SH-SY5Y (cell line): ENCODE measurements at regions not wholly inside any gene's neighbourhood (a gene's known extent, or its start where the extent isn't known, plus 50 kb on each side); places are given as distances from the start of the nearest gene placed in this dataset.

Experiments used
- GATA2 ChIP-seq: IDR thresholded peaks from 2 replicates; pipeline ENCODE4 v1.6.1; 2011; ENCODE audit warnings: mild to moderate bottlenecking, low read depth, low read length
- GATA3 ChIP-seq: IDR thresholded peaks from 2 replicates; pipeline ENCODE4 v1.6.1; 2011; ENCODE audit warnings: low read depth, mild to moderate bottlenecking, low read length, moderate library complexity

GRCh38 chr7:47648275-47648925, 66.5 kb upstream of the TNS3 start:
- TF ChIP-seq GATA3 = no peak
- no peak for TF ChIP-seq GATA2
